Nephron progenitor cell (in vitro differentiated cells): ENCODE measurements at regions not wholly inside any gene's neighbourhood (a gene's known extent, or its start where the extent isn't known, plus 50 kb on each side); places are given as distances from the start of the nearest gene placed in this dataset.
"Not testable (repeated sequence)": the region's sequence is repeated elsewhere in the genome, so short reads cannot be mapped to it uniquely, and the experiment has no call there.

Experiments
- DNase-seq: peaks from one replicate; pipeline ENCODE4 v3.0.0; 2021
- H3K27ac Mint-ChIP-seq: 2 replicates; pipeline ENCODE4 v1.8.0; 2021; ENCODE audit warnings: mild to moderate bottlenecking, moderate library complexity, mixed read lengths
- H3K27me3 Mint-ChIP-seq: 2 replicates; pipeline ENCODE4 v1.8.0; 2021; ENCODE audit warnings: mild to moderate bottlenecking, low read depth, mixed read lengths; ENCODE audit not compliant: poor library complexity
- H3K36me3 Mint-ChIP-seq: 2 replicates; pipeline ENCODE4 v1.8.0; 2021; ENCODE audit warnings: low read depth, mixed read lengths
- H3K4me1 Mint-ChIP-seq: 2 replicates; pipeline ENCODE4 v1.8.0; 2021; ENCODE audit warnings: mixed read lengths
- H3K4me3 Mint-ChIP-seq: 2 replicates; pipeline ENCODE4 v1.8.0; 2021; ENCODE audit warnings: mild to moderate bottlenecking, moderate library complexity, mixed read lengths
- H3K9me3 Mint-ChIP-seq: 2 replicates; pipeline ENCODE4 v1.8.0; 2021; ENCODE audit warnings: mild to moderate bottlenecking, moderate library complexity, mixed read lengths
- TF ChIP-seq, protein P1 (sequence below): fragments of 200-600 bp; sonication (generic); IDR thresholded peaks from 2 replicates; pipeline ENCODE4 v1.5.0; 2021; ENCODE audit warnings: antibody characterized with exemption

DNA sequence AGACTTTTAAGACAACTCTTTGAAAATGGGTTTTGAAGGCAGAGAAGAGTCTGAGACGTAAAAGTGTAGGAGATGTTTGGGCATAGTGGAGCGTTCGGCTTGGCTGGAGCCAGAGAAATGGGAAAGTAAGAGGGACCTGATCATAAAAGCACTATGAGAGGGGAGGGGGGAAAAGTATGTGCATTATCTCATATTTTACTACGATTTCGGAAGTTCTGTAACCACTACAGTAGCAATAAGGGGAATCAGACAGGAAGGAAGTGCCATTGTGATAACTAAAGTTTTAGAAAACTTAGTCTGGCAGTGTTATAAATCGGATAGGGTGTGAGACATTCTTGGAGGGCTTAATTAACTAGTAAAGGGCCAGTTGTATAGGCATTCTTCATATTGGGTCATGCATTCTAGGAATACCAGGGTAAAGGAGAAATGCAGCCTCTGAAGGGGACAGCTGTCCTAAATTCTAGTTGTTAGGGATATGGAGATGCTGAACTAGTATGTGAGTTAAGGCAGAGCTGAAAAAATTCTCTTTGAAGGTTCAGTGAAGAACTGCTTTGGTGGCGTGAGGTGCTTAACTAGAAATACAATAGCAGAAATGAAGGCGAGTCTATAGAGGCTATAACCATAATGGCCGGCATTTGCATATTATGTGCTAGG is 83.8 kb upstream of the FREM1 start:
- no peak overlapping the region for H3K27ac Mint-ChIP-seq
- no peak for DNase-seq
- peaks cover 19% of the 10 kb centered on the region for H3K9me3 Mint-ChIP-seq
- H3K36me3 Mint-ChIP-seq = peaks cover 13% of the 10 kb centered on the region
- peaks cover 11% of the 10 kb centered on the region for H3K27me3 Mint-ChIP-seq
- peaks cover 18% of the 10 kb centered on the region for H3K4me1 Mint-ChIP-seq
- peak overlapping the region; percentile 81 for H3K4me3 Mint-ChIP-seq
- TF ChIP-seq, protein P1, sequence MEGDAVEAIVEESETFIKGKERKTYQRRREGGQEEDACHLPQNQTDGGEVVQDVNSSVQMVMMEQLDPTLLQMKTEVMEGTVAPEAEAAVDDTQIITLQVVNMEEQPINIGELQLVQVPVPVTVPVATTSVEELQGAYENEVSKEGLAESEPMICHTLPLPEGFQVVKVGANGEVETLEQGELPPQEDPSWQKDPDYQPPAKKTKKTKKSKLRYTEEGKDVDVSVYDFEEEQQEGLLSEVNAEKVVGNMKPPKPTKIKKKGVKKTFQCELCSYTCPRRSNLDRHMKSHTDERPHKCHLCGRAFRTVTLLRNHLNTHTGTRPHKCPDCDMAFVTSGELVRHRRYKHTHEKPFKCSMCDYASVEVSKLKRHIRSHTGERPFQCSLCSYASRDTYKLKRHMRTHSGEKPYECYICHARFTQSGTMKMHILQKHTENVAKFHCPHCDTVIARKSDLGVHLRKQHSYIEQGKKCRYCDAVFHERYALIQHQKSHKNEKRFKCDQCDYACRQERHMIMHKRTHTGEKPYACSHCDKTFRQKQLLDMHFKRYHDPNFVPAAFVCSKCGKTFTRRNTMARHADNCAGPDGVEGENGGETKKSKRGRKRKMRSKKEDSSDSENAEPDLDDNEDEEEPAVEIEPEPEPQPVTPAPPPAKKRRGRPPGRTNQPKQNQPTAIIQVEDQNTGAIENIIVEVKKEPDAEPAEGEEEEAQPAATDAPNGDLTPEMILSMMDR = no peak

DNA sequence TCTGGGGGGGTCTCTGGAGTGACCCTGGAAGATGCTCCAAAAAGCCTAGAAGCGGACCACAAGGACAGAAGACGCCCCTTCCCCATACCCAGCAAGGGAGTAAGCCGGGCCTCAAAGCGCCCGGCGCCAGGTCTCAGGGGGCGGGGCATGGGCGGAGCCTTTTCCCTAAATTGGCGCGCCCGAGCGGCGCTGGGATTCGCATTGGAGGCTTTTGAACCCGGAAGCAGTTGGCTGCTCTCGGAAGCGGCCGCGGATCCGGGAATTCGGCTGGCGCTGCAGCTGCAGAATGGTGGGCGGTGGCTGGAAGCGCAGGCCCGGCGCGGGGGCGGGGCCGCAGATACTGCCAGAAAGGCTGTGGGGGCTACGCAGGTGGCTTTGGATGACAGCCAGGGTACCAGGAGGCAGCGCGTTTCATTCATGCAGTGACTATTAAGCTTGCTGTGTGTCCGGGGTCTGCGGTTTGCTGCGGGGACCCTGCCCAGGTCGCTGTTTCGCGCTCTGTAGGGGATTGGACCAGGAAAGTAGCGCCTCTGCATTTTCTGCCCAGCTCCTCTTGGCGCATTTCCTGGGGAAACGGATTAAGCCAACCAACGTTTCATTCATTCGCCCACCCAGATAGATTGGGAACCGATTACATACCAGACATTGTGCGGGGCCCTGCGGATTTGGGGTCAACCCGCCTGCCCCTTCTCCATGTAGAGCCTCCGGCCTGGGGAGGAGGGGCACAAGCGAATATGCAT is 83.0 kb upstream of the FREM1 start:
- no peak overlapping the region for H3K27ac Mint-ChIP-seq
- peak; percentile 91 for DNase-seq
- H3K36me3 Mint-ChIP-seq = peaks cover 18% of the 10 kb centered on the region
- TF ChIP-seq, protein P1 = no peak
- peaks cover 18% of the 10 kb centered on the region for H3K4me1 Mint-ChIP-seq
- peaks cover 11% of the 10 kb centered on the region for H3K27me3 Mint-ChIP-seq
- H3K9me3 Mint-ChIP-seq = peaks cover 19% of the 10 kb centered on the region
- H3K4me3 Mint-ChIP-seq = peak overlapping the region; percentile 81

DNA sequence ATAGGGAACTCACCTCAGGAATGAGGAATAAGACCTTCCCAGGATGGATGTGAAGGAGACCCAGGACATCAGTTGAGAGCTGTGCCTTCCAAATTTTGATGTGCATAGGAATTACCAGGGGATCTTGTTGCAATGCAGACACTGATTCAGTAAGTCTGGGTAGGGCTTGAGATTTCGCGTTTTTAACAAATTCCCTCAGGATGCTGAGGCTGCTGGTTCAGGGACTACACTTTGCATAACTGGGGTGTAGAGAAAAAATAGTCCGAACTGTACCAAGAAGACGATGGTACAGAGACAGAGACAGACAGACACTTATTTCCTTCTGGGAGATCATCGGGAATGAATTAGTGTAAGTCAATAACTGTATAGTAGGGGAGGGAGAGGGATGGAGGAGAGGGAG is 82.3 kb upstream of the FREM1 start:
- no peak for DNase-seq
- Mint-ChIP-seq H3K4me3 (peak overlapping the region; percentile 81), H3K9me3 (peaks cover 19% of the 10 kb centered on the region), H3K36me3 (peaks cover 19% of the 10 kb centered on the region), H3K27me3 (peaks cover 11% of the 10 kb centered on the region), H3K4me1 (peaks cover 18% of the 10 kb centered on the region), H3K27ac (no peak overlapping the region)
- TF ChIP-seq, protein P1 = no peak

DNA sequence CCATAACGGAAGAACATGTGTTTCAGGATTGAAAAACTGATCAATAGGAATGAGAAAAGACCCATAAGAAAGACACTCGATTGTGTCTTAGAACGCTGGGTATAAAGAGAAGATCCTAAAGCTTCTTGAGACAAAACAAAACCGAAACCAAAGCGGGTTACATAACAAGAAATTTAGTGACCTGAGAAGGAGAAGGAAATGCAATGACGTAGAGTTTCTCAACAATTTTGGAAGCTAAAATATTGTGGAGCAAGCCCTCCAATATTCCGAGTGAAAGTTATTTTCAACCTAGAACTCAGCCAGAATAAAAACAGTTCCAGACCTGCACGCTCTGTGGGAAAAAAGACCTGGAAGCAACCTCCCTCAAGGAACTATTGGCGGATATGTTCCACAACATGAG is 81.9 kb upstream of the FREM1 start:
- TF ChIP-seq, protein P1 = no peak
- no peak for DNase-seq
- peaks cover 11% of the 10 kb centered on the region for H3K27me3 Mint-ChIP-seq
- H3K27ac Mint-ChIP-seq = no peak overlapping the region
- H3K4me1 Mint-ChIP-seq = peaks cover 18% of the 10 kb centered on the region
- peaks cover 19% of the 10 kb centered on the region for H3K36me3 Mint-ChIP-seq
- peaks cover 19% of the 10 kb centered on the region for H3K9me3 Mint-ChIP-seq
- H3K4me3 Mint-ChIP-seq = peak overlapping the region; percentile 81

DNA sequence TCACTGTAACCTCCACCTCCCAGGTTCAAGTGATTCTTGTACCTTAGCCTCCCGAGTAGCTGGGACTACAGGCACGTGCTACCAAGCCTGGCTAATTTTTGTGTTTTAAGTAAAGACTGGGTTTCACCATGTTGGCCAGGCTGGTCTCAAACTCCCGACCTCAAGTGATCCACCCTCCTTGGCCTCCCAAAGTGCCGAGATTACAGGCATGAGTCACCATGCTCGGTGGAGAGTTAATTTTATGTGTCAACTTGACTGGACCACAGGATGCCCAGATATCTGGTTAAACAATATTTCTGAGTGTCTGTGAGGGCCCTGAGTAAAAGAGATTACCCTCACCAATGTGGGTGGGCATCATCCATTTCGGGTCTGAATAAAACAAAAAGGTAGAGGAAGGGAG is 80.4 kb upstream of the FREM1 start:
- H3K4me3 Mint-ChIP-seq, H3K27ac Mint-ChIP-seq, DNase-seq: not testable (repeated sequence)
- Mint-ChIP-seq H3K36me3 (peaks cover 19% of the 10 kb centered on the region), H3K4me1 (peaks cover 18% of the 10 kb centered on the region), H3K27me3 (peaks cover 11% of the 10 kb centered on the region), H3K9me3 (peaks cover 19% of the 10 kb centered on the region)

DNA sequence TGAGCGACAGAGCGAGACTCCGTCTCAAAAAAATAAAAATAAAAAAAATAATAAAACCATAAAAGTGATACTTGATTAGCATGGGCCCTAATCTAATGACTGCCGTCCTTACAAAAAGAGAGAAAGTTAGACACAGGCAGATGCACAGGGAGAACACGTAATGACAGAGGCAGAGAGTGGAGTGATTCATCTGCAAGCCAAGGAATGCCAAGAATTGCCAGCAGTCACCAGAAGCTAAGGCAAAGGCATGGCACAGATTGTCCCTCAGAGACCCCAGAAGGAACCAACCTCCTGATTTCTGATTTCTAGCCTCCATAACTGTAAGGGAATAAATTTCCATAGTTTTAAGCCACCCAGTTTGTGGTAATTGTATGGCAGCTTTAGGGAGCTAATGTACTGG is 79.6 kb upstream of the FREM1 start:
- DNase-seq = no peak
- TF ChIP-seq, protein P1 = no peak

DNA sequence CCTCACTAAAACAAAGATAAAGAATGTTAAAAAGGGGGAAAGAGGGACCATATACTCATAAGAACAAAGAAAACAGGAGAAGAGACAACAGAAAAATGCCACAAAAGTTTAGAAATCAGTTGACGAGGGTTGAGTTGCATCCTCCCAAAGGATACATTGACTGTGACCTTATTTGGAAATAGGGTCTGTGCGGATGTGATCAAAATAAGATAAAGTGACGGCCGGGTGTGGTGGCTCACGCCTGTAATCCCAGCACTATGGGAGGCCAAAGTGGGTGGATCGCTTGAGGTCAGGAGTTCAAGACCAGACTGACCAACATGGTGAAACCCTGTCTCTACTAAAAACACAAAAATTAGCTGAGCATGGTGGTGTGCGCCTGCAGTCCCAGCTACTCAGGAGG is 79.1 kb upstream of the FREM1 start:
- H3K27ac Mint-ChIP-seq, H3K27me3 Mint-ChIP-seq, DNase-seq, H3K4me3 Mint-ChIP-seq: not testable (repeated sequence)
- H3K4me1 Mint-ChIP-seq = peaks cover 17% of the 10 kb centered on the region
- H3K36me3 Mint-ChIP-seq = peaks cover 19% of the 10 kb centered on the region
- H3K9me3 Mint-ChIP-seq = peaks cover 19% of the 10 kb centered on the region

More for the DNA sequence above, 79.6 kb upstream of the FREM1 start:
- H3K4me1 Mint-ChIP-seq = peaks cover 18% of the 10 kb centered on the region
- H3K36me3 Mint-ChIP-seq = peaks cover 19% of the 10 kb centered on the region
- no peak overlapping the region for H3K4me3 Mint-ChIP-seq
- H3K27me3 Mint-ChIP-seq = peaks cover 7% of the 10 kb centered on the region
- peaks cover 19% of the 10 kb centered on the region for H3K9me3 Mint-ChIP-seq
- no peak overlapping the region for H3K27ac Mint-ChIP-seq
